ENCODE measurements at regions not wholly inside any gene's neighbourhood (a gene's known extent, or its start where the extent isn't known, plus 50 kb on each side); places are given as distances from the start of the nearest gene placed in this dataset.
"Not testable (repeated sequence)": the region's sequence is repeated elsewhere in the genome, so short reads cannot be mapped to it uniquely, and the experiment has no call there.

DNA sequence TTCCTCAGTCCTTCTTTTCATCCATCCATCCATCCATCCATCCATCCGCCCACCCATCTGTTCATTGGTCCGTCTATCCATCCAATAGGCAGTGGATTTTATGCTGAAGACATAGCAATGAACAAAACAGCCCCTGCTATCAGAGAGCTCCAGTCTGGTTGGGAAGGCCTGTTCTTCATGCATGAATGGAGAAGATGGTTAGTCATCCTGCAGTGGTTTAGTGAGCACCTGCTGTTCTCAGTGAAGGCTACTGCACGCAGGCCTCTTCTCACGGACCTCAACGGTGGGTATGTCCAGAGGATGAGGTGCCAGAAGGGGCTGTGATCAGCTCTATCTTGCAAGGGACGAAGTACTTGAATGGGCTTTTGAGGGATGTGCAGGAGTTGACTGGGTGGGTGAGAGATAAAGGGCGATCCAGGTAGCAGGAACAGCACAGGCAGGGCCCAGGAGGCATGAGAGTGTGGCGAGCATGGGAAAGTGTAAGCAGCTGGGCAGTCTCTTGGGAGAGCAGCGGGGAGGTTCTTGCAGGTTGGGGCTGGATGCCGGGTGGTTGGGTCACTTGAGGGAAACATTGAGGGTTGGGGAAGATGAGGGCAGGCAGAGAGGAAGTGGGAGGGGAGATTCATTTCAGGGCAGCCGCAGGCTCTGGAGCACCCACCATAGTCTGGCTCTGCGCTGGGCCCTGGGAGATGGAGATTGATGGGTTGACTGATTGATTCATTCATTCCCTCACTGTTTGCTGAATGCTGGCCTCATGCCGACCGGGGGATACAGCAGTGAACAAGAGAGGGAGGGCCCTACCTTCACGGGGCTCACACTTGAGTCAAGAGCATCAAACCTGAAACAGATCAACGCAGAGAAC, 115.0 kb upstream of the CIBAR2 start:
- CTCF ChIA-PET, result interaction anchor here (1.4 kb wide), 1 partner anchor 25 kb away, joined by 3 read pairs; no protein-coding TSS in a partner anchor
- no peak for DNase-seq
- Mint-ChIP-seq H3K27ac (no peak overlapping the region), H3K4me1 (no peaks in the 10 kb centered on the region), H3K9me3 (no peaks in the 10 kb centered on the region), H3K4me3 (no peak overlapping the region), H3K36me3 (no peaks in the 10 kb centered on the region), H3K27me3 (no peaks in the 10 kb centered on the region)

DNA sequence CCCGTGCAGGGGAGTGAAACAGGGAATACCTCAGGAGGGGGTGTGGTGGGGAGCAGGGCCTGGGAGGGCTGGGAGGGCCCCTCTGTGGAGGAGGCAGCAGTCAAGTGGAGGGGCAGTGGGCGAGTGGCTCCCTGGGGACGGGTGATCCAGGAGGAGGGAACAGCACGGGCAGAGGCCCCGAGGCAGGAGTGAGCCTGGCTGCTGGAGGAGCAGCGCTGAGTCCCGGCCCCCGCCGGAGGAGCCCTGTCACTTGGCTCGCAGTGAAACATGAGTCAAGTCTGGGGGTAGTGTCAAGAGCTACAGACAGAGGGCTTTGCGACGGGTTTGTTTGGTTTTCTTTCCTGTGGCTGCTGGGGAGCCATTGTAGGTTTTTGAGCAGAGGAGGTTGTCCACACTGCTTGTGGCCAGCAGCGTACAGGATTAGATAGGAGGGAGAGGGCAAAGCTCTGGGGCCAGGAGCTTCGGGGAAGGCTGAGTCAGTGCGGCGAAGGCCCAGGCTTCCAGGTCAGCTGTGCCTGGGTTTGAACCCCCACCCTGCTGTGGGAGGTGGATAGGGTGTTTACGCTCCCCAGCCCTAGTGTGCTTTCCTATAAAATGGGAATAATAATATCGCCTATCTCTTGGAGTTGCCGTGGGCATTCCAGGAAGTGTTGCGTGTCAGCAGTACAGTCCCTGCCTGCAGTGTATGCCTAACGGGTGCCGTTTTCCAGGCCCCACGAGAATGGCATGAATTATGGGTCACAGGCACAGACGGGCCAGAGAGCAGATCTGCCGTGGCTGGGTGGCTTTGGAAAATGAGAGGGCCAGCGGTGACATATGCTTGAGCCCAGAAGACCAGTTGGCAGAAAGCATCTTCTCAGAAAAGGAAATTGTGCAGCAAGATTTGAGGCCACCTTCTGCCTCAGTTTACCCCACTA, 115.9 kb upstream of the CIBAR2 start:
- H3K27ac Mint-ChIP-seq, result no peak overlapping the region
- CTCF ChIA-PET, result no interaction called here
- no peaks in the 10 kb centered on the region for H3K9me3 Mint-ChIP-seq
- H3K36me3 Mint-ChIP-seq, result no peaks in the 10 kb centered on the region
- DNase-seq, result no peak
- H3K4me1 Mint-ChIP-seq, result no peaks in the 10 kb centered on the region
- H3K27me3 Mint-ChIP-seq, result peaks cover 6% of the 10 kb centered on the region
- no peak overlapping the region for H3K4me3 Mint-ChIP-seq

DNA sequence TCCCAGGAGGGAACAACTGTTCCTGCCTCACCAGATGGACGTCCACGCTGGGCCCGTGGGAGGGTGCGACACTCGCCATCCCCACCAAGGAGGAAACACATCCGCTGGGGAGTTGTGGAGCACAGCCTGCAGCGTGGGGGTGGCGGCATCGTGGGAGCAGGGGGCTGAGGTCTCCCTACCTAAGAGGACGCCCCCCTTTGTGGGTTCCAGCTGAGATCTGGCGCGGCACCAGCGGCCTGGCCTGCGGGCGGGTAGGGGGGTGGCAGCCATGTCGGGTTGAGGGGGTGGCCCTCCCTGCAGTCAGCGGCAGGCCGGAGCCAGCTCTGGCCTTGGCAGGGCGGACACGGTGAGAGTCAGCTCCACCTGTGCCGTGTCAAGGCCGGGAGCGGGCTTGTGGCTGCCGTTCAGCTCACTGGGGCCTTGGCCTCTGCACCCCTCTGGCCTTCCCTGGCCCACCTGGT, 116.7 kb upstream of the CIBAR2 start:
- Mint-ChIP-seq H3K9me3 (no peaks in the 10 kb centered on the region), H3K4me3 (no peak overlapping the region)

DNA sequence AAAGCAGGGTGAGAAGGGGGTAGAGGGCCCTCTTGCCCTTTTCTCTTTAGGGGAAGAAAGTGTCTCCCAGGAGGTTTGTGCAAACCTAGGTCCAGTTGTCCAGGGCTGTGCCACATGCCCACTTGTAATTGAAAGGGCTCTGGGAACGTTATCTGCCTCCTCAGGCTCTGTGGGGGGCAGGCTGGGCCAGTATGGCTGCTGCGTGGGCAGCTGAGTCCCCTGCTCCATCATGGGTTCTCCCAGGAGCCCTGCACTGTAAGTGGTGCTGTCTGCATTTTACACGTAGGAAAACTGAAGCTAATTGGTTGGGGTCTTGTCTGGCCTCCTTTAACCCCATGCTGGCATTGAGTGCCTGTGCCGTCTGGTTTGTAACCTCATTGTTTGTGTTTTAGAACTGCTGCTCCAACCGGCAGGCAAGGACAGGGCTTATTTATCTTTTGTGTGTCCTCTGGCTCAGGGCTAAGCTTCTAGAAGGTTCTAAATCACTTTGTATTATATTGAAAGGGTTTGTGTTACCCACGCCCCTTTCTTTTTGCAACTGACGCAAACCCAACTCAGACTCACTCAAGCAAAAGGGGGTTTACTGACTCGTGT, 117.7 kb upstream of the CIBAR2 start:
- peaks cover 23% of the 10 kb centered on the region for H3K27me3 Mint-ChIP-seq
- CTCF ChIA-PET, result interaction anchor here (1.2 kb wide), 1 partner anchor 15 kb away, joined by 3 read pairs; no protein-coding TSS in a partner anchor
- H3K4me3 Mint-ChIP-seq, result no peak overlapping the region
- no peaks in the 10 kb centered on the region for H3K9me3 Mint-ChIP-seq
- H3K36me3 Mint-ChIP-seq, result no peaks in the 10 kb centered on the region
- DNase-seq, result no peak
- H3K4me1 Mint-ChIP-seq, result no peaks in the 10 kb centered on the region
- H3K27ac Mint-ChIP-seq, result no peak overlapping the region

More for the DNA sequence above, 116.7 kb upstream of the CIBAR2 start:
- peaks cover 13% of the 10 kb centered on the region for H3K27me3 Mint-ChIP-seq
- no peaks in the 10 kb centered on the region for H3K4me1 Mint-ChIP-seq
- no peaks in the 10 kb centered on the region for H3K36me3 Mint-ChIP-seq
- DNase-seq, result no peak
- no peak overlapping the region for H3K27ac Mint-ChIP-seq
- CTCF ChIA-PET, result interaction anchor here (1.2 kb wide), 1 partner anchor 16 kb away, joined by 3 read pairs; no protein-coding TSS in a partner anchor

DNA sequence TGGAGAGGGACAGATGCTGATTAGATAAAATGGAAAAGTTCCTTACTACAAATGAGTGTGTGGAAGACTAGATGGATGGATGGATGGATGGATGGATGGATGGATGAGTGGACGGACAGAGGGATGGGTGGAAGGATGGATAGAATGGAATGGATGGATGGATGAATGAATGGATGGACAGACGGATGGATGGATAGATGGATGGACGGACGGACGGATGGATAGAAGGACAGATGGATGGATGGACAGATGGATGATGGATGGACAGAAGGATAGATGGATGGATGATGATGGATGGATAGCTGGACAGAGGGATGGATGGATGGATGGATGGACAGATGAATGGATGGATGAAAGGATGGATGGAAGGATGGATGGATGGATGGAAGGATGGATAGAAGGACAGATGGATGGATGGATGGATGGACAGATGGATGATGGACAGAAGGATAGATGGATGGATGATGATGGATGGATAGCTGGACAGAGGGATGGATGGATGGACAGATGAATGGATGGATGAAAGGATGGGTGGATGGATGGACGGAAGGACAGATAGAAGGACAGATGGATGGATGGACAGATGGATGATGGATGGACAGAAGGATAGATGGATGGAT, 118.6 kb upstream of the CIBAR2 start:
- CTCF ChIA-PET, result interaction anchor here (1.5 kb wide), 1 partner anchor 23 kb away, joined by 3 read pairs; no protein-coding TSS in a partner anchor
- not testable (repeated sequence) for H3K36me3 Mint-ChIP-seq, H3K27ac Mint-ChIP-seq, H3K4me3 Mint-ChIP-seq, DNase-seq, H3K9me3 Mint-ChIP-seq, H3K4me1 Mint-ChIP-seq
- peaks cover 30% of the 10 kb centered on the region for H3K27me3 Mint-ChIP-seq

DNA sequence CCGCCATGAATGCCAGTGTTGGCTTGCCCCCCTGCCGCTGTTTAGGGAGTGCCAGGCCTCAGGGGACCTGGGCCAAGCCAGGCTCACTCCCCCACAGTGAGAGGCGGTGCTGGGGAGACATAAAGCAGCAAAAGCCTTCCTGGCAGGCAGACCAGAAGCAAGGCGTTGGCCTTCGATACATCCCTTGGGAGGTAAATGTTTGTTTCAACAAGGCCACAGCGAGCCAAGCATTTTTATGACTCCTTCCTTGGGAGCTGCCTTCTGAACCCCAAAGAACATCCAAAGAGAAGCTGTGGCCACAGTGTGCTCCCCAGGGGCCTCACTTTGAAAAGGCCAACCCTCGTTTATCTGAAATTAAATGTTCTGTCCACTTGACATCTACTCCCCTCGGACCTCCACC, 119.7 kb upstream of the CIBAR2 start:
- H3K27me3 Mint-ChIP-seq, result peaks cover 39% of the 10 kb centered on the region

DNA sequence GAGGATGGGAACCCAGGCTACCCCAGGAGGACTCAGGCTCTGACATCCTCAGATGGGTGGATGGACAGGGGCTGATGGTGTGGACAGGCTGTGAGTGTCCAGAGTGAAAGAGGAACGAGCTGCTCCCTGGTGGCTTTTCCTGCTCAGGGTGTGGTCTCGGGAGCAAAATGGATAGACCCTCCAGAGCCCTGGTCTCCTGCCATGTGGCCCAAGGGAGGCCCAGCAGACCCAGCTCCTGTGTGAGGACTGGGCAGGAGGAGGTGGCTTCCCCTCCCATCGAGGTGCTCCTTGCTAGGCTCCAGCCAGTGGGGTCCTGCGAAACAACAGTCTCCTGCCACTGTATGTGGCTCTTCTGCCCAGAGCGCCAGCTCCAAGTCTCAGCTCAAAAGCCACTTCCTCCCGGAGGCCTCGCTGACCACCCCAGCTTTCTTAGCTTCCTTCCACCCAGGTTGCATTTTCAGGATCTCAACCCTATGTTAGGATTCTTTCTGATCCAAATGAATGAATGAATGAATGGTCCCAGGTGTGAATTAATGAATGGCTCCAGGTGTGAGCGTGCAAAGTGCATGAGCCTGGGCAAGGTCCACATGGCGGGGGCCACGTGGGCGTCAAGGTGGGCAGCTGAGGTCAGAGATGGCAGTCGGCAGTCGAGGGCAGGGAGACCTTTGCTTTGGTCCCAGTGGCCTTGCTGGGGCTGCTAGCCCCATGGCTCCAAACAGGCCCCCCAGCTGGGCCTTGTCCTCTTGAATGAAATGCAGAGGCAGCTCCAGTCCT, 120.3 kb upstream of the CIBAR2 start:
- Mint-ChIP-seq H3K9me3 (no peaks in the 10 kb centered on the region), H3K4me1 (peaks cover 2% of the 10 kb centered on the region), H3K36me3 (no peaks in the 10 kb centered on the region), H3K27ac (no peak overlapping the region), H3K4me3 (no peak overlapping the region), H3K27me3 (peaks cover 45% of the 10 kb centered on the region)
- CTCF ChIA-PET, result interaction anchor here (0.7 to 1.5 kb wide), 2 partner anchors 12 to 21 kb away, joined by 3 read pairs; no protein-coding TSS in a partner anchor
- DNase-seq, result no peak

More for the DNA sequence above, 119.7 kb upstream of the CIBAR2 start:
- no peak for DNase-seq
- no peak overlapping the region for H3K4me3 Mint-ChIP-seq
- no peak overlapping the region for H3K27ac Mint-ChIP-seq
- H3K4me1 Mint-ChIP-seq, result peaks cover 2% of the 10 kb centered on the region
- H3K9me3 Mint-ChIP-seq, result no peaks in the 10 kb centered on the region
- CTCF ChIA-PET, result interaction anchor here (1.5 kb wide), 1 partner anchor 22 kb away, joined by 3 read pairs; no protein-coding TSS in a partner anchor
- H3K36me3 Mint-ChIP-seq, result no peaks in the 10 kb centered on the region

DNA sequence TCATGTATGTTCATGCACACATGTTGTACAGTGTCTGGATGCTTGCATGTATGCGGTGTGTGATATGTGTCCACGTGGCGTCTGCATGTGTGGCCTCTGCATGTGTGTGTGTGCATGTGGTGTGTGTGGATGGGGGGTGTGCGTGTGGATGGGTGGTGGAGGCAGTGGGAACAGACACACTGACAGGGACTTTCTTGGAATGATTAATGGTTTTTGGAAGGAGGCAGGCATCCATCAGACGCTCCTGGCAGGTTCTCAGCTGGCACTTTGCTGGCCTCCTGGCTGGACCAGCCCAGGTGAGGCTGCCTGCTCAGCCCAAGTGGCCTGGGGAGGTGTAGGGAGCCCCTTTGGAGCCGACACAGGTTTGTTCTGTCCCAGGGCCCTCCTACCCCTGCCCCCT, 121.2 kb upstream of the CIBAR2 start:
- CTCF ChIA-PET, result no interaction called here
- no peak for DNase-seq
- Mint-ChIP-seq H3K4me3 (no peak overlapping the region), H3K36me3 (no peaks in the 10 kb centered on the region), H3K4me1 (peaks cover 2% of the 10 kb centered on the region), H3K27ac (no peak overlapping the region), H3K27me3 (peaks cover 55% of the 10 kb centered on the region), H3K9me3 (no peaks in the 10 kb centered on the region)

DNA sequence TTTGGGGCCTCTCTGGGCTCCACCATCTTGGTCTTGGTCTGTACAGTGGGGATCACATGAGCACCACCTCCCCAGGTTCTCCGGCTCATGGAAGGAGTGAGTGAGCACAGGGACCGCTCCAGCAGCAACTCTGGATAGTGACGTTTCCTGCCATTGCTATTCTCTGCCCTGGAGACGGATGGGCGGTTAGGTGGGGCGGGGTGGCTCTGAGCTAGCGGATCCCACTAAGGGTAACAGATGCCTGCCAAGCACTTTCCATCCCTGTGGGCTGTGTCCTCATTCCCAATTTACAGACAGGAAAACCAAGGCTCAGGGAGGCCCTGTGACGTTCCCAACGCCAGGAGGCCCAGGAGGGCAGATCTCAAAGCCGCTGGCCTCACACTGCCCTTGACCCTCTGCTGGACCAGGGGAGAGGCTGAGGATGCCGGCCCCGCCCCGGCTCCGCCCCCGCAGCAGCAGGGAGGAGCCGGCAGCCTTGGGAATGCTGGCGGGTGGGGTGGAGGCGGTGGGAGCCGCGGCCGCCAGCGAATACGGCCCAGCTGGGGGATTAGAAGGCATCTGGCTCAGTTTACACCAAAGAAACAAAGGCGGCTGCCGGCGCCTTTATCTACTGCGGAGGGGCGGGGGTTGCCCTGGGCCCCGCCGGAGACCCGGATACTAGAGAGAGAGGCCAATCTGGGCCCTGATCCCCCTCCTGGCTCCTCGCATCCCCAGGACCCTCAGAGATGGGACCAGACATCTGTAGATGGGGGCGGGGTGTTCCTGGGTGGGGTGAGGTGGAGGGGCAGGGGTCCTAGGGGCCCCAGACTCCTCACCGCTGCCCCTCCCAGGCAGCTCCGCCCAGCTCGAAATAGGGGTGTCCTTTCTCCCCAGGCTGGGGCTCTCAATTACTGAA, 122.3 kb upstream of the CIBAR2 start:
- DNase-seq, result no peak
- no peaks in the 10 kb centered on the region for H3K36me3 Mint-ChIP-seq
- no peak overlapping the region for H3K27ac Mint-ChIP-seq
- peaks cover 59% of the 10 kb centered on the region for H3K27me3 Mint-ChIP-seq
- H3K4me3 Mint-ChIP-seq, result no peak overlapping the region
- no peaks in the 10 kb centered on the region for H3K9me3 Mint-ChIP-seq
- H3K4me1 Mint-ChIP-seq, result peaks cover 2% of the 10 kb centered on the region
- CTCF ChIA-PET, result no interaction called here

DNA sequence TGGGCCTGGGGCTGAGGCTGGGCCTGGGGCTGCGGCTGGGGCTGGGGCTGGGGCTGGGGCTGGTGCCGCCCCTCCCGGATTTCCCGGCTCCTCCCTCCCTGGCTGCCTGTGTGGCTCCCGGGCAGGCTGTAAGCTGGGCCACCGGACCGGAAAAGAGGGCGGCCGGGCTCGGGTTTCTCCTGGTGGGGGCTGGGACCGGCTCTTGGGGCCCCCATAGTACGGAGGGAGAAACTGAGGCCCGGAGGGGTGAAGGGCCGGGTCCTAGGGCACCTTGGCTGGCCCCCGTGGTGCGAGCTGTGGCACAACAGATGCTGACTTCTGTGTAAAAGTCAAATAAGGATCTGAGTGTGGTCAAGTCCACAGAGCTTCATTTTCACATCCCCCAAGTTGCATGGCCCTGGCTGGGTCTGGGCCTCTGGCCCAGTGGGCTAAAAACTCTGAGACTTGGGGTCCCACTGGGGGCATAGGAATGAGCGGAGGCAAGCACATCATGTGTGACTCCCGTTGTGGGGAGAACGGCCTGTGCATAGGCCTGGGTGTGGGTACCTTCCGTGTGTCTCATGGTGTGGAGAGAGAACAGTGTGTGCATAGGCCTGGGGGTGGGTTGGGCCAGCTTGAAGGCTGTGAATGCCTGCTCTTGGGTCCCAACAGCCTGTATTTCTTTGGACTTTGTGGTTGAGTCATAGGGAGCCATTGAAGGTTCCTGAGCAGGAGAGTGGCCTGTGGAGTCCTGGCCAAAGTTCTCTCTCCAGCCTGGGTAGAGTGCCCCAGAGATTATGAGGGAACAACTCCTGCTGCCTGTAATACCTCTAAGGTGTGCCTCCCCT, 123.9 kb upstream of the CIBAR2 start:
- Mint-ChIP-seq H3K9me3 (no peaks in the 10 kb centered on the region), H3K27me3 (peaks cover 64% of the 10 kb centered on the region), H3K27ac (no peak overlapping the region), H3K4me3 (no peak overlapping the region), H3K36me3 (no peaks in the 10 kb centered on the region), H3K4me1 (peaks cover 2% of the 10 kb centered on the region)
- CTCF ChIA-PET, result interaction anchor here (0.7 to 1.1 kb wide), 2 partner anchors 9 to 16 kb away, joined by 3 read pairs; no protein-coding TSS in a partner anchor
- no peak for DNase-seq

DNA sequence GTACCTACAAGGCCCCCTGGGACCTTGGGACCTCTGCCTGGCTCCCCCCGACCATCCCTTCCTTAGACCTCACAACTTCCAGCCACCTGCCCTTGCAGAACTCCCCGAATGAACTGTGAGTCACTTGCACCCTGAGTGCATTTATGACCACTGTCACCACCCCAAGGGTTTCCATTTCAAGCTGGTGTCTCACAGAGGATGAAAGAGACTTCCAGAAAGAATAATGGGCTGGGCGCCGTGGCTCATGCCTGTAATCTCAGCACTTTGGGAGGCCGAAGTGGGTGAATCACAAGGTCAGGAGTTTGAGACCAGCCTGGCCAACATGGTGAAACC, 124.5 kb upstream of the CIBAR2 start:
- H3K9me3 Mint-ChIP-seq, result no peaks in the 10 kb centered on the region
- H3K27me3 Mint-ChIP-seq, result peaks cover 64% of the 10 kb centered on the region
- CTCF ChIA-PET, result interaction anchor here (1.1 kb wide), 1 partner anchor 15 kb away, joined by 3 read pairs; no protein-coding TSS in a partner anchor
- no peak overlapping the region for H3K27ac Mint-ChIP-seq
- no peaks in the 10 kb centered on the region for H3K36me3 Mint-ChIP-seq
- H3K4me1 Mint-ChIP-seq, result peaks cover 2% of the 10 kb centered on the region
- no peak overlapping the region for H3K4me3 Mint-ChIP-seq
- no peak for DNase-seq

DNA sequence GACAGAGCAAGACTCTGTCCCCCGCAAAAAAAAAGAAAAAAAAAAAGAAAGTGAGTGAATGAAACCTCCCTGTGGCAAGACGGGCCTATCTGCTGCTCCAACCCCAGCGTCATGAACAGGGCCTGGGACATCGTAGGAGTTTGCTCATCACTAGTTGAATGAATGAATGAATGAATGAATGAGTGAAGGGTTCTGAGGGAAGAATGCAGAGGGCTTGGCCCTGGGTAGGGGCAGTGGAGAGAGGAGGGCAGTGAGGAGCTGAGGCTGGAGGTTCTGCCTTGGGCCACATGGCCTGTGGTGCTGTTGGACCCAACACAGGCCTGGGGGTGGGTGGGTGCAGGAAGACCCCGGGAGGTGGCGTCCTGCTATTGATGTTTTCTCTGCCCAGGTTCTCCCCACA, 125.5 kb upstream of the CIBAR2 start:
- DNase-seq, result no peak
- CTCF ChIA-PET, result no interaction called here
- Mint-ChIP-seq H3K4me3 (no peak overlapping the region), H3K9me3 (no peaks in the 10 kb centered on the region), H3K4me1 (peaks cover 2% of the 10 kb centered on the region), H3K27ac (no peak overlapping the region), H3K36me3 (no peaks in the 10 kb centered on the region), H3K27me3 (peaks cover 62% of the 10 kb centered on the region)
